ENCODE measurements at regions not wholly inside any gene's neighbourhood (a gene's known extent, or its start where the extent isn't known, plus 50 kb on each side); places are given as distances from the start of the nearest gene placed in this dataset.

DNA sequence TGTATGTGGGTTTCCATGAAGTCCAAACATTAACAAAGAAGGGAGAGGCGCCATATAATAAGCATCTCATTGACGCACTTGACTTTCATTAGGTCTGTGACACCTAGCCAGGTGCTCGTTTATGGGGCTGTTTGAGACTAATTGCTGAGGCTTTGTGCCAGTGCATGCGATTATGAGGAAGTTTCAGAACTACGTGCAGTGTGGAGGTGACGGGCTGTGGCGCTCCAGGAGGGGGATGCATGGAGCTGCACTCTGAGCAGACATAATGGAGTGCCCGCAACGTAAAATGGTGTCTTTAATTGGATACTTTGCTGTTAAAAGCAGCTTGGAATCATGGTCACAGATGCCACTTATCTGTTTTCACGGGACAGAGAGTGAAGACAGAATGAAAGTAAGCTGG, 223.2 kb downstream of the FGF9 start:
- TF ChIP-seq, protein P1, sequence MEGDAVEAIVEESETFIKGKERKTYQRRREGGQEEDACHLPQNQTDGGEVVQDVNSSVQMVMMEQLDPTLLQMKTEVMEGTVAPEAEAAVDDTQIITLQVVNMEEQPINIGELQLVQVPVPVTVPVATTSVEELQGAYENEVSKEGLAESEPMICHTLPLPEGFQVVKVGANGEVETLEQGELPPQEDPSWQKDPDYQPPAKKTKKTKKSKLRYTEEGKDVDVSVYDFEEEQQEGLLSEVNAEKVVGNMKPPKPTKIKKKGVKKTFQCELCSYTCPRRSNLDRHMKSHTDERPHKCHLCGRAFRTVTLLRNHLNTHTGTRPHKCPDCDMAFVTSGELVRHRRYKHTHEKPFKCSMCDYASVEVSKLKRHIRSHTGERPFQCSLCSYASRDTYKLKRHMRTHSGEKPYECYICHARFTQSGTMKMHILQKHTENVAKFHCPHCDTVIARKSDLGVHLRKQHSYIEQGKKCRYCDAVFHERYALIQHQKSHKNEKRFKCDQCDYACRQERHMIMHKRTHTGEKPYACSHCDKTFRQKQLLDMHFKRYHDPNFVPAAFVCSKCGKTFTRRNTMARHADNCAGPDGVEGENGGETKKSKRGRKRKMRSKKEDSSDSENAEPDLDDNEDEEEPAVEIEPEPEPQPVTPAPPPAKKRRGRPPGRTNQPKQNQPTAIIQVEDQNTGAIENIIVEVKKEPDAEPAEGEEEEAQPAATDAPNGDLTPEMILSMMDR (IDR thresholded peaks at IDR 0.05) = no peak
- no peak for TF ChIP-seq POLR2A (IDR thresholded peaks at IDR 0.05)
